ENCODE measurements at regions not wholly inside any gene's neighbourhood (a gene's known extent, or its start where the extent isn't known, plus 50 kb on each side); places are given as distances from the start of the nearest gene placed in this dataset.

DNA sequence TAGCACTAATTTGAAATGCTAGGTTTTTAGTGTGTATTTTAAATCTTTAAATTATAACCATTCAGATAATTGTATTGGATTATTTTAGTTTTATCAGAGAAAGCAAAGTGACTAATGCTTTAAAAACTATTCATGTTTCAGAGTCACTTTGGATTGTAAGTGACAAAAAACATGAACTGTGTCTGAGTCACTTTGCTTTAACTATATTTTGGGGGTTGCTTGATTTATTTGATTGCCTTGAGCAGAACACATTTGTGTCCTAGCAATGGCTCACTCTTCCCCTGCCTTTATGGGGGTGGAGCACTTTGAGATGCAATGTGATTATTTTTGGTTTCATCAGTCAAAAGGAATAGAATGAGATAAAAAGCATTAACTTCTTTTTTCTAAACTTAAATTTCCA, 188.4 kb upstream of the ARX start:
- TF ChIP-seq, protein P1, sequence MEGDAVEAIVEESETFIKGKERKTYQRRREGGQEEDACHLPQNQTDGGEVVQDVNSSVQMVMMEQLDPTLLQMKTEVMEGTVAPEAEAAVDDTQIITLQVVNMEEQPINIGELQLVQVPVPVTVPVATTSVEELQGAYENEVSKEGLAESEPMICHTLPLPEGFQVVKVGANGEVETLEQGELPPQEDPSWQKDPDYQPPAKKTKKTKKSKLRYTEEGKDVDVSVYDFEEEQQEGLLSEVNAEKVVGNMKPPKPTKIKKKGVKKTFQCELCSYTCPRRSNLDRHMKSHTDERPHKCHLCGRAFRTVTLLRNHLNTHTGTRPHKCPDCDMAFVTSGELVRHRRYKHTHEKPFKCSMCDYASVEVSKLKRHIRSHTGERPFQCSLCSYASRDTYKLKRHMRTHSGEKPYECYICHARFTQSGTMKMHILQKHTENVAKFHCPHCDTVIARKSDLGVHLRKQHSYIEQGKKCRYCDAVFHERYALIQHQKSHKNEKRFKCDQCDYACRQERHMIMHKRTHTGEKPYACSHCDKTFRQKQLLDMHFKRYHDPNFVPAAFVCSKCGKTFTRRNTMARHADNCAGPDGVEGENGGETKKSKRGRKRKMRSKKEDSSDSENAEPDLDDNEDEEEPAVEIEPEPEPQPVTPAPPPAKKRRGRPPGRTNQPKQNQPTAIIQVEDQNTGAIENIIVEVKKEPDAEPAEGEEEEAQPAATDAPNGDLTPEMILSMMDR (IDR thresholded peaks at IDR 0.05), result no peak
- TF ChIP-seq POLR2A (IDR thresholded peaks at IDR 0.05), result no peak
